GM23248 (cell line): ENCODE measurements at regions not wholly inside any gene's neighbourhood (a gene's known extent, or its start where the extent isn't known, plus 50 kb on each side); places are given as distances from the start of the nearest gene placed in this dataset.

Source experiments
- DNase-seq: peaks from one replicate; pipeline ENCODE4 v3.0.0-alpha.2; 2015
- H2AFZ ChIP-seq: fragments of 200-600 bp; sonication (generic); 2 replicates; pipeline ENCODE4 v1.6.1; 2016; ENCODE audit warnings: antibody characterized with exemption
- H3F3A ChIP-seq: fragments of 200-600 bp; sonication (generic); 2 replicates; pipeline ENCODE4 v1.6.1; 2016; ENCODE audit warnings: mild to moderate bottlenecking, antibody characterized with exemption, mixed run types; ENCODE audit not compliant: insufficient read depth
- H3K27ac ChIP-seq: fragments of 200-600 bp; sonication (generic); 2 replicates; pipeline ENCODE4 v1.5.1; 2016; ENCODE audit warnings: mild to moderate bottlenecking
- H3K27me3 ChIP-seq: fragments of 200-600 bp; sonication (generic); replicated peaks from 2 replicates; pipeline ENCODE4 v1.6.1; 2016; ENCODE audit warnings: mild to moderate bottlenecking; ENCODE audit not compliant: insufficient read depth
- H3K36me3 ChIP-seq: fragments of 200-600 bp; sonication (generic); 2 replicates; pipeline ENCODE4 v1.6.1; 2016; ENCODE audit warnings: low read depth, mild to moderate bottlenecking
- H3K4me1 ChIP-seq: fragments of 200-600 bp; sonication (generic); 2 replicates; pipeline ENCODE4 v1.6.1; 2016; ENCODE audit warnings: mild to moderate bottlenecking; ENCODE audit not compliant: insufficient read depth
- H3K4me2 ChIP-seq: fragments of 200-600 bp; sonication (generic); one replicate; pipeline ENCODE4 v1.6.1; 2016; ENCODE audit warnings: mild to moderate bottlenecking; ENCODE audit not compliant: unreplicated experiment
- H3K4me3 ChIP-seq: fragments of 200-600 bp; sonication (generic); 2 replicates; pipeline ENCODE4 v1.5.1; 2016; ENCODE audit warnings: mild to moderate bottlenecking
- H3K79me2 ChIP-seq: fragments of 200-600 bp; sonication (generic); 2 replicates; pipeline ENCODE4 v1.6.1; 2016; ENCODE audit warnings: mild to moderate bottlenecking; ENCODE audit not compliant: insufficient read depth
- H3K9ac ChIP-seq: fragments of 200-600 bp; sonication (generic); 2 replicates; pipeline ENCODE4 v1.6.1; 2016; ENCODE audit warnings: mild to moderate bottlenecking
- H3K9me2 ChIP-seq: fragments of 200-600 bp; sonication (generic); 2 replicates; pipeline ENCODE4 v1.6.1; 2016; ENCODE audit warnings: mixed run types, mild to moderate bottlenecking, moderate library complexity; ENCODE audit not compliant: insufficient read depth
- H3K9me3 ChIP-seq: fragments of 200-600 bp; sonication (generic); one replicate; pipeline ENCODE4 v1.6.1; 2017; ENCODE audit warnings: low read depth
- H4K20me1 ChIP-seq: fragments of 200-600 bp; sonication (generic); 2 replicates; pipeline ENCODE4 v1.6.0; 2016; ENCODE audit not compliant: insufficient read depth
- EZH2 ChIP-seq: fragments of 200-600 bp; sonication (generic); IDR thresholded peaks from 2 replicates; pipeline ENCODE4 v1.6.1; 2018; ENCODE audit warnings: antibody characterized with exemption, mild to moderate bottlenecking; ENCODE audit not compliant: insufficient read depth, poor library complexity, severe bottlenecking
- EZH2phosphoT487 ChIP-seq: fragments of 200-600 bp; sonication (generic); IDR thresholded peaks from 2 replicates; pipeline ENCODE4 v1.6.1; 2018; ENCODE audit warnings: antibody characterized with exemption, moderate library complexity, mild to moderate bottlenecking, low read depth; ENCODE audit not compliant: insufficient read depth
- WGBS, 2 experiments: methylation state at CpG; one replicate each; pipeline ENCODE4 v1.1.6; 2015 to 2017; ENCODE audit warnings: low lambda C conversion rate in 2 of 2, low coverage in 1 of 2; ENCODE audit errors: missing lambda C conversion rate in 2 of 2; 5-methylcytosine and 5-hydroxymethylcytosine counted together
- in situ Hi-C: fragments of 300-500 bp; cut with MboI; formaldehyde crosslinking; loops from 2 replicates; pipeline ENCODE4 v1.15.0; 2020

- no peak for TF ChIP-seq EZH2phosphoT487
- TF ChIP-seq EZH2: no peak
- H3K9me2 ChIP-seq: no peaks in the 10 kb centered on the region
- H3K4me3 ChIP-seq: no peak overlapping the region
- H4K20me1 ChIP-seq: no peaks in the 10 kb centered on the region
- DNase-seq: no peak
- no peak overlapping the region for H3K27ac ChIP-seq
- H3K36me3 ChIP-seq: no peaks in the 10 kb centered on the region
- H3K79me2 ChIP-seq: no peaks in the 10 kb centered on the region
- WGBS, 2 experiments: 38 to 48% methylated on average over 3 of the region's 3 CpGs
- H3F3A ChIP-seq: no peaks in the 10 kb centered on the region
- H3K27me3 ChIP-seq: no peaks in the 10 kb centered on the region
- no peaks in the 10 kb centered on the region; the same call in 1 of the 2 replicates for H3K4me1 ChIP-seq
- no peaks in the 10 kb centered on the region for H3K9me3 ChIP-seq
- H2AFZ ChIP-seq: no peak overlapping the region
- no peak overlapping the region for H3K9ac ChIP-seq
- H3K4me2 ChIP-seq: no peak overlapping the region
- in situ Hi-C loops: no loop called here
Observed at GRCh38 chr1:102733491-102734236, 374.7 kb downstream of the COL11A1 start.

DNA sequence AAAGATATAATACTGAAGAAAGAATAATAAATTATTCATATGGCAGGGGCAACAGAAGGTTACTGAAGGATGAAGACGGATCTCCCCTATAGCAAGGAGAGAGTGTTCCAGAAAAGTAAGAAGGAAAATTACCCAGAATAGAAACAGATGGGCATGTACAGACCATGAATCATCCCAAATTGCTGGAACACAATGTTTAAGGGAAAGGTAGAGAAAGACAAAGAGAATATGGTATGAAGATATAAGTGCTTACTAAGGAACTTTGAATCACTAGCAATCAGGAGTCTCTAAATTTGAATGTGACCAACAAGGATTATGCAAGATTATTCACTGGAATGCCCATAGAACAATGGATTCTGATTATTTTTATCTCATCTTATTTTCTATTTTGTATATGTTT lies 375.4 kb downstream of the COL11A1 start:
- DNase-seq: peak; percentile 4
- Histone ChIP-seq H3K27ac (no peak overlapping the region), H3K27me3 (no peaks in the 10 kb centered on the region), H3K4me1 (no peaks in the 10 kb centered on the region; the same call in 1 of the 2 replicates), H3K9me2 (no peaks in the 10 kb centered on the region), H3K9ac (no peak overlapping the region), H3F3A (no peaks in the 10 kb centered on the region), H2AFZ (no peak overlapping the region), H4K20me1 (no peaks in the 10 kb centered on the region), H3K36me3 (no peaks in the 10 kb centered on the region), H3K4me2 (no peak overlapping the region), H3K4me3 (no peak overlapping the region), H3K79me2 (no peaks in the 10 kb centered on the region), H3K9me3 (no peaks in the 10 kb centered on the region)
- TF ChIP-seq EZH2phosphoT487: no peak
- in situ Hi-C loops: no loop called here
- WGBS, 2 experiments: 0 to 9% methylated on average over 1 of the region's 1 CpG

GRCh38 chr1:102726417-102726816 lies 381.9 kb downstream of the COL11A1 start:
- Histone ChIP-seq H3K9ac (no peak overlapping the region), H3K9me3 (no peaks in the 10 kb centered on the region), H3K4me3 (no peak overlapping the region), H3K79me2 (no peaks in the 10 kb centered on the region), H3K36me3 (no peaks in the 10 kb centered on the region), H3K4me2 (no peak overlapping the region), H2AFZ (no peak overlapping the region), H4K20me1 (no peaks in the 10 kb centered on the region), H3K9me2 (no peaks in the 10 kb centered on the region), H3K27ac (no peak overlapping the region), H3K27me3 (no peaks in the 10 kb centered on the region), H3F3A (no peaks in the 10 kb centered on the region), H3K4me1 (no peaks in the 10 kb centered on the region)
- no peak for DNase-seq
- TF ChIP-seq EZH2: no peak
- no peak for TF ChIP-seq EZH2phosphoT487
- WGBS, 2 experiments: 33 to 36% methylated on average over 1 of the region's 1 CpG
- in situ Hi-C loops: no loop called here

GRCh38 chr1:102724741-102725140 lies 383.6 kb downstream of the COL11A1 start:
- 26 to 29% methylated on average over 1 of the region's 1 CpG for WGBS, 2 experiments
- no peaks in the 10 kb centered on the region for H3K36me3 ChIP-seq
- no peak for DNase-seq
- no peaks in the 10 kb centered on the region for H3K9me3 ChIP-seq
- in situ Hi-C loops: no loop called here
- H3K27me3 ChIP-seq: no peaks in the 10 kb centered on the region
- TF ChIP-seq EZH2phosphoT487 (no peak), EZH2 (no peak)
- no peaks in the 10 kb centered on the region for H3K79me2 ChIP-seq
- no peaks in the 10 kb centered on the region for H3F3A ChIP-seq
- no peak overlapping the region for H3K4me3 ChIP-seq
- H3K4me2 ChIP-seq: no peak overlapping the region
- H4K20me1 ChIP-seq: no peaks in the 10 kb centered on the region
- H3K9ac ChIP-seq: no peak overlapping the region
- no peak overlapping the region for H2AFZ ChIP-seq
- no peaks in the 10 kb centered on the region for H3K4me1 ChIP-seq
- H3K9me2 ChIP-seq: no peaks in the 10 kb centered on the region
- no peak overlapping the region for H3K27ac ChIP-seq
